Keratinocyte (primary cell): ENCODE measurements at regions not wholly inside any gene's neighbourhood (a gene's known extent, or its start where the extent isn't known, plus 50 kb on each side); places are given as distances from the start of the nearest gene placed in this dataset.

Source experiments
- CTCF ChIP-seq, 3 experiments: IDR thresholded peaks in 1 of 3; conservative IDR thresholded peaks in 1 of 3; optimal IDR thresholded peaks in 1 of 3; 2 replicates in 2 of 3; 3 replicates in 1 of 3; pipeline versions ENCODE3 to v1.5.1; 2011; ENCODE audit warnings: low read length in 3 of 3, mild to moderate bottlenecking in 3 of 3, moderate library complexity in 2 of 3, control low read depth in 1 of 3, inconsistent platforms in 1 of 3; ENCODE audit not compliant: insufficient read depth in 2 of 3; ENCODE audit errors: extremely low read depth in 1 of 3
- EZH2 ChIP-seq: IDR thresholded peaks from one replicate; pipeline ENCODE4 v1.6.1; 2012; ENCODE audit warnings: inconsistent platforms, mild to moderate bottlenecking, low read length, moderate library complexity

DNA sequence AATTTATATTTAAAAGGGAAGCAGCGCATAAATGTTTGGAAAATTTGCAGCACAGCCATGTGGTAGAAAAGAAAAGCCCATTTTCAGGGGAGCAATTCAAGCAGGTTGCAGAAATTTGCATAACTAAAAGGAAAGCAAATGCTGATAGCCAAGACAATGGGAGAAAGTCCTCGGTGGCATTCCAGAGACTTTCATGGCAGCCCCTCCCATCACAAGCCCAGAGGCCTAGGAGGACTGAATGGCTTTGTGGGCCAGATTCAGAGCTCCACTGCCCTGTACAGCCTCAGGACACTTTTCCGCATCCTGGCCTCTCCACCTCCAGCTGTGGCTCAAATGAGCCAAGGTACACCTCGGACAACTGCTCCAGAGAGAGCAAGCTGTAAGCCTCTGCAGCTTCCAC lies 462.9 kb downstream of the CDK5RAP2 start:
- TF ChIP-seq CTCF (optimal IDR thresholded peaks at IDR 0.05 in 1 of 3, IDR thresholded peaks at IDR 0.05 in 1 of 3, conservative IDR thresholded peaks at IDR 0.05 in 1 of 3; ENCODE audit: extremely low read depth in 1 of 3, insufficient read depth in 2 of 3, low read length in 3 of 3) (no peak), EZH2 (no peak)
